AG10803 (cell line): ENCODE measurements at regions not wholly inside any gene's neighbourhood (a gene's known extent, or its start where the extent isn't known, plus 50 kb on each side); places are given as distances from the start of the nearest gene placed in this dataset.

ENCODE experiments used
- DNase-seq: peaks from one replicate; pipeline ENCODE4 v3.0.0; 2010; ENCODE audit warnings: low read depth
- H3K4me3 ChIP-seq: 2 replicates; pipeline ENCODE4 v1.5.1; 2011; ENCODE audit warnings: mild to moderate bottlenecking, low read length, control low read depth
- TF ChIP-seq, protein P1 (sequence below): conservative IDR thresholded peaks from 2 replicates; pipeline ENCODE4 v1.5.1; 2011; ENCODE audit warnings: mild to moderate bottlenecking, low read length, control low read depth, inconsistent platforms

DNA sequence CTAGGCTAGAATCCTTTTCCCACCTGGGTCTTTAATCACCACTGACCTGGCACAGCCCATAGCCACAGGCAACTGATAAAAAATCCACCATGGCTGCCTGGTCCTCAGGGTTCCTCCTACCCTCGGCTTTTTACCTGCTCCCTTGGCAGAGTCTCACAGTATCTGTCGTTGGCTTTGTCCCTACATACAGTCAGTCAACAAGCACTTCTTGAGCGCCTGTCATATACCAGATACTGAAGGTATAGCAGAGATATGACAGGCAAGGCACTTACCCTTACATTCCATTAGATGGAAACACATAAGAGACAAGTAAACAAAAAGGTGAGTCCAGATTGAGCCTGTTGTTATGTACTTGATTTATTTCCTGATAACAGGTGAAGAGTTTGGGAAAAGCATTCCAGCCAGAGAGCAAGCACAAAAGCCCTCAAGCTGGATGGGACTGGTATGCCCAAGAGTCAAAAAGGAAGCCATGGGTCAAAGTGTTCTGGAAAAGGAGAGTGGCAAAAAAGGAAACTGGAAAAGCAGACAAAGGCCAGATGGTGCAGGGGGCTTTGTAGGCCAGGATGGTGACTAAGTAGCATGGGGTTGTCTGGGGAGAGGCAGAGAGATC is 247.0 kb downstream of the CHD9NB start:
- TF ChIP-seq, protein P1, sequence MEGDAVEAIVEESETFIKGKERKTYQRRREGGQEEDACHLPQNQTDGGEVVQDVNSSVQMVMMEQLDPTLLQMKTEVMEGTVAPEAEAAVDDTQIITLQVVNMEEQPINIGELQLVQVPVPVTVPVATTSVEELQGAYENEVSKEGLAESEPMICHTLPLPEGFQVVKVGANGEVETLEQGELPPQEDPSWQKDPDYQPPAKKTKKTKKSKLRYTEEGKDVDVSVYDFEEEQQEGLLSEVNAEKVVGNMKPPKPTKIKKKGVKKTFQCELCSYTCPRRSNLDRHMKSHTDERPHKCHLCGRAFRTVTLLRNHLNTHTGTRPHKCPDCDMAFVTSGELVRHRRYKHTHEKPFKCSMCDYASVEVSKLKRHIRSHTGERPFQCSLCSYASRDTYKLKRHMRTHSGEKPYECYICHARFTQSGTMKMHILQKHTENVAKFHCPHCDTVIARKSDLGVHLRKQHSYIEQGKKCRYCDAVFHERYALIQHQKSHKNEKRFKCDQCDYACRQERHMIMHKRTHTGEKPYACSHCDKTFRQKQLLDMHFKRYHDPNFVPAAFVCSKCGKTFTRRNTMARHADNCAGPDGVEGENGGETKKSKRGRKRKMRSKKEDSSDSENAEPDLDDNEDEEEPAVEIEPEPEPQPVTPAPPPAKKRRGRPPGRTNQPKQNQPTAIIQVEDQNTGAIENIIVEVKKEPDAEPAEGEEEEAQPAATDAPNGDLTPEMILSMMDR = no peak
- no peak for DNase-seq
- no peak overlapping the region for H3K4me3 ChIP-seq

DNA sequence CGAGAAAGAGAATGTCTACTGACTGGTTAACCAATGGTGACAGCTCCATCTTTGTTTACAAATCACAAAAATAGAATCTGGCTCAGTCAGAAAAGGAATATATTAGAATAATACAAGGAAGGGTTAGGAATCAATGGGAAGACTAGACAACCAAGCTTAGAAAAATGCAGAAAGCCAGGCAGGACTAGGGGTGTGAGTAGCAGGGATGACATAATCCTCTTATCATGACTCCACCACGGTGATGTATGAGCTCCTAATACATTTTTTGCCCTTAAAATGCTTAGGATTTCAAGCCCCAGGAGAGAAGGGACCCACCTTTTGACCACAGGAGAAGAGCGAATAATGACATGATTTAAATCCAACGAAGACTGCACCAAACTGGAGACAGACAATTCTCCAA is 252.3 kb downstream of the CHD9NB start:
- TF ChIP-seq, protein P1 = no peak
- H3K4me3 ChIP-seq = no peak overlapping the region
- DNase-seq = no peak

DNA sequence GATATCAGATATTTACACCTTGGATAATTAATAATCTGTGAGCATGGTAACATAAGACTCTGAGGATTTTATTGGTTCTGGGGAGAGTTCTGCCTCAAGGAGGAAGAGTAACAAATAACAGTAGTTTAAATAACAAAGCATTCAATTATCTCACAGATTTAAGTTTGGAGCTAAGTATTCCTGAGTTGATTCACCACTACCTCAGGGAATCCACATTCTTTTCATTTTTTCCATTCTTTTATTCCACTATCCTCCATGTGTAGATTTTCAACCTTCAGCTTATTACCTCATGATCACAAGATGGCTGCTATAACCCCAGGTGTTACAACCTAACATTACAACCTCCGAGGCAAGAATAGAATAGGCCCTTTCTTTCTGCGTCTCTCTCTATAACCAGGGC is 252.2 kb upstream of the TOX3 start:
- TF ChIP-seq, protein P1 = no peak
- no peak overlapping the region for H3K4me3 ChIP-seq
- DNase-seq = no peak

DNA sequence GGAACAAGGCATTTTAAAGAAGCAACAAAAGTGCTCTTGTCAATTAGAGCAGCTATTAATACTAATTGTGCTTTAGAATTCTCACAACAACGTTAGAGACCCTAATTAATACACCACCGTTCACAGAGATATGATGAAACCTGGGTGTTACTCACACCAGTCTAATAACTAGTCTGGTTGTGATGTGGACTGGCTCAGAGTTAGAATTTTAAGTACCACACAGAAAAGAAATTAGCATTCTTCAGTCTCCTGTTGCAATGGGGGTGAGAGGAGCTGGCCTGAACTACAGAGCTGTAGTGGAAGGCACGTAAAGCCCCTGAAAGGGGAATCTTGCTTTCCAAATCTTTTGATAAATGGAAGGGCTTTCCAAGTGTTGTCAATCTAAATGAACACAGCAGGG is 240.8 kb upstream of the TOX3 start:
- no peak overlapping the region for H3K4me3 ChIP-seq
- TF ChIP-seq, protein P1 = no peak
- DNase-seq = no peak

DNA sequence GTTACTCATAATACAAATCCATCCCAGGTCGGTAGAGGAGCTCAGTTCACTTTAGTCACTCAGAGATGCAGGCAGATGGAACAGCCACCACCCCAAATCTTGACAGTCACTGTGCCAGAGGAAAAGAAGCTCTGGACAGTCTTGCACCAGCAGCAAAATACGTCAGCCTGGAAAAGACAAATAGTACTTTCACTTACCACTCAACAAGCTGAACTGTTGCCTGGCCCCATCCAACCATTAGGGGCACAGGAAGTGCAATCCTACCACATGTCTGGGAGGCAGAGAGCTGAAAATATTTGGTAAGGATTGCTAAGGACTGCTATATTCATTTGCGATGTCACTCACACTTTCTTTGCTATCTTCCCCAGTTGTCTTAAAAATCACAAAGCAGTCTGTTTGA is 239.1 kb upstream of the TOX3 start:
- no peak overlapping the region for H3K4me3 ChIP-seq
- no peak for DNase-seq
- TF ChIP-seq, protein P1 = no peak

DNA sequence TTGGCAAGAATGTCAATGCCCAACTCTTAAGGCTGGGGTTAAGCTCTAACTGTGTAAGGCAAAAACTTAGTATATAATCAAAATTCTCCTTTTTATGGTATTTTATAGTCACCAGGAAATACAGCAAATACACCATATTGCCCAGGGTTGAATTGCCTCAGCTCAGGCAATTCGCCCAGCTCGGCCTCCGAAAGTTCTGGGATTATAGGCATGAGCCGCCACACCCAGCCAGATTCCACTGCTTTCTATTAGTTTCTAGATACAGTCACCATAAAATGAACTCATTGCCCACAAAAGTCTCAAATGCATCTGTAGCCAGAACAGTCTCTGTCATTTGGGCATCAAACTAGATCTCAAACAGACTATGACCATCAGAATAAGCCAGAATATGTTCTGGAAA is 238.7 kb upstream of the TOX3 start:
- H3K4me3 ChIP-seq = no peak overlapping the region
- TF ChIP-seq, protein P1 = no peak
- no peak for DNase-seq

DNA sequence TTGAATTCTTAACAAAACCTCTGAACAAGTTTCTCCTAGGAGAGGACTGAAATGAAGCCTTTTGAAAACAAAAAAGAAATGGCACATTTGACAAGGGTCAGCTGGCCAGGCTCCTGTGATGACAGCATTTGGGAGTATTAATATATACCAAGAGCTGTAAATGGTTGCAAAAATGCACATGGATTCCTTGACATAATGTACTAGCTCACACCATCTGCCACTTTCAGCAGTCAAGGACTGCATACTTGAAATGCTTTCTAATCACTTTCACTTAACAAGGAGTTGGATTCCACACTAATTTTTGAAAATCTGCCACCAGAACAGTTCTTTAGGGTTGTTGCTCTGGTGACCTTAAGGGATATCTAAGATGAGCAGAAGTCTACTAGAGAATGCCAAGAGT is 236.7 kb upstream of the TOX3 start:
- no peak overlapping the region for H3K4me3 ChIP-seq
- TF ChIP-seq, protein P1 = no peak
- DNase-seq = no peak
